ENCODE measurements at regions not wholly inside any gene's neighbourhood (a gene's known extent, or its start where the extent isn't known, plus 50 kb on each side); places are given as distances from the start of the nearest gene placed in this dataset.

DNA sequence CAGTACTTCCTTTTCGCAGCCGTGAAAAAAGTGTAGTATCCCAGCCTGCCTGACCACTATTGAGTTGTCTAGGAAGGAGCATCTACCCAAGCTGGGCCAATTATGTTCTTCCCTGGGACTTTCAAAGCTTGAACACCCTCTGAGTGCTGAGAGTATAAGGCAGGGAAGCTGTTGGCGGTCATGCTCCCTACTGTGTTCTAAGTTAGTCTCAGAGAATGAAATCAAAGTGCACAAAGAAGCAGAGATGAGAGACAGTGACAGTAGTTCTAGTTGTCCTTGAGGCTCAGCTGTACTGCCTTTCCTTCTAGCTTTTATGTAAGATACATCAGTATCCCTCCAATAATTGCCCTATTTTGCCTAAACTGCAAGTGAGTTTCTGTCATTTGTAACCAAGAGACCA is 427.1 kb upstream of the SEL1L start:
- Histone ChIP-seq H3K27me3 (no peaks in the 10 kb centered on the region), H3K27ac (no peak overlapping the region), H3K36me3 (no peaks in the 10 kb centered on the region), H3K9me3 (no peaks in the 10 kb centered on the region), H3K4me1 (no peaks in the 10 kb centered on the region), H3K4me3 (no peak overlapping the region)
- intact Hi-C loops (cut with DNase I), result no loop called here
- ATAC-seq, result no peak
- DNase-seq, result no peak
- WGBS (ENCODE audit: insufficient coverage, low coverage, low lambda C conversion rate, missing lambda C conversion rate), result 73% methylated on average over 3 of the region's 3 CpGs
- TF ChIP-seq, protein P1, sequence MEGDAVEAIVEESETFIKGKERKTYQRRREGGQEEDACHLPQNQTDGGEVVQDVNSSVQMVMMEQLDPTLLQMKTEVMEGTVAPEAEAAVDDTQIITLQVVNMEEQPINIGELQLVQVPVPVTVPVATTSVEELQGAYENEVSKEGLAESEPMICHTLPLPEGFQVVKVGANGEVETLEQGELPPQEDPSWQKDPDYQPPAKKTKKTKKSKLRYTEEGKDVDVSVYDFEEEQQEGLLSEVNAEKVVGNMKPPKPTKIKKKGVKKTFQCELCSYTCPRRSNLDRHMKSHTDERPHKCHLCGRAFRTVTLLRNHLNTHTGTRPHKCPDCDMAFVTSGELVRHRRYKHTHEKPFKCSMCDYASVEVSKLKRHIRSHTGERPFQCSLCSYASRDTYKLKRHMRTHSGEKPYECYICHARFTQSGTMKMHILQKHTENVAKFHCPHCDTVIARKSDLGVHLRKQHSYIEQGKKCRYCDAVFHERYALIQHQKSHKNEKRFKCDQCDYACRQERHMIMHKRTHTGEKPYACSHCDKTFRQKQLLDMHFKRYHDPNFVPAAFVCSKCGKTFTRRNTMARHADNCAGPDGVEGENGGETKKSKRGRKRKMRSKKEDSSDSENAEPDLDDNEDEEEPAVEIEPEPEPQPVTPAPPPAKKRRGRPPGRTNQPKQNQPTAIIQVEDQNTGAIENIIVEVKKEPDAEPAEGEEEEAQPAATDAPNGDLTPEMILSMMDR (IDR thresholded peaks at IDR 0.05), result no peak
- no peak for TF ChIP-seq POLR2A (IDR thresholded peaks at IDR 0.05)

DNA sequence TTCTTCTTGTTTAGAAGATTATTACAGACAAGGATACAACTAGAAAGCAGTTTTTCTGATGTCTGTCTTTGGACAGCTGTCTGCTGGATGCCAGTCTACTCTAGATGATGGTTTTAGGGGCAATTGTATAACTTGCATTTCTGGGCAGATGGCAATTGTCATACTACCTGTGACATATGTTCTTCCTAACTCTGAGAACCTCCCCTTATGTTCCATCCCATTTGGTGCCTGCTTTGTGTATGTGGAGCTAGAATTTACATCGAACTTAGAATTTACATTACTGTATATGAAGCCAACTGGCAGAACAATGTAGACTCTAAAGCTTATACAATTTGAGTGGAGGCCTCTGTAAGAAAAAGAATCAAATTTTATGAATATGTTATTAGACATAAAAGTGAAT is 430.2 kb upstream of the SEL1L start:
- no peaks in the 10 kb centered on the region for H3K27me3 ChIP-seq
- no peaks in the 10 kb centered on the region for H3K36me3 ChIP-seq
- no peak for DNase-seq
- intact Hi-C loops (cut with DNase I), result no loop called here
- no peak for ATAC-seq
- no peak for TF ChIP-seq POLR2A (IDR thresholded peaks at IDR 0.05)
- TF ChIP-seq, protein P1 (IDR thresholded peaks at IDR 0.05), result no peak
- H3K9me3 ChIP-seq, result no peaks in the 10 kb centered on the region
- no peak overlapping the region for H3K27ac ChIP-seq
- WGBS (ENCODE audit: insufficient coverage, low coverage, low lambda C conversion rate, missing lambda C conversion rate), result 38% methylated on average over 1 of the region's 1 CpG
- H3K4me3 ChIP-seq, result no peak overlapping the region
- no peaks in the 10 kb centered on the region for H3K4me1 ChIP-seq

DNA sequence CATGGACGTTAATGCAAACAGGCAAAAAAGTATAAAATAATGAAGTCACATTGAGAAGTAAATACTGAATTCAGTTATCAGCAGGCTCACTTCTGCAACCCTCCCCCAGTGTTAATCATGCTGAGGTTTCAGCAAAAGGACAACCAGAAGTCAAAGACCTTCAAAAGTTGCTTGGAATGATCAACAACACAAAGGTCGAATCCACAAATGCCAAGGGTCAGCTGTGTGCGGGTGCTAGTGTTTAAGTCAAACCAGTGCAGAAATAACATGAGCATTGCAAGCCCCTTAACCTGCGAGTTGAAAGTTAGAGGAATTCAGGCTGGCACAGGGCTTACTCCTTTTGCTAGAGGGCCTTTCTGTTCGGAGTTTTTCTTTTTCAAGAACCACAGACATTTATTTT is 436.7 kb upstream of the SEL1L start:
- Histone ChIP-seq H3K36me3 (no peaks in the 10 kb centered on the region), H3K27ac (no peak overlapping the region), H3K9me3 (no peaks in the 10 kb centered on the region), H3K4me3 (no peak overlapping the region), H3K4me1 (no peaks in the 10 kb centered on the region), H3K27me3 (no peaks in the 10 kb centered on the region)
- intact Hi-C loops (cut with DNase I), result no loop called here
- 40% methylated on average over 5 of the region's 5 CpGs for WGBS (ENCODE audit: insufficient coverage, low coverage, low lambda C conversion rate, missing lambda C conversion rate)
- no peak for TF ChIP-seq POLR2A (IDR thresholded peaks at IDR 0.05)
- TF ChIP-seq, protein P1 (IDR thresholded peaks at IDR 0.05), result no peak
- ATAC-seq (peak in 1 of 4 donors; percentile 65), DNase-seq (no peak)

DNA sequence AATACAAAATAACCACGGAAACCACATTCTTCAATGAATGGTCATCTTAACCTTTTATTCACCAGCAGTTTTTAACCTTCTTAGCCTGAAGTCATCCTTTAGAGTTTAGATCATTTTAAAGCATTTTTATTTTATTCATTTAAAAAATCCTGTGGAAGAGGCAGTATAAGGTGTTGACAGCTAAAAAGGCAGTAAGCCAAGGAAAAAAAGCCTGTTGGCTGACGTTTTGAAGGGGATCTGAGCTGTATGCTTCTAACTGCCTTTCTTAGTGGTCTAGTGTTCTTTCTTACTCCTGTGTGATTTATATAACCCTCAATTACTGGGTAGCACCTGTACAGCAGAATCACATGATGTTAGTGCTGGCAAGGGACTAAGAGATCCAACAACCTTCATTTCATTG is 438.3 kb upstream of the SEL1L start:
- no peak for DNase-seq
- WGBS (ENCODE audit: insufficient coverage, low coverage, low lambda C conversion rate, missing lambda C conversion rate), result 47% methylated on average over 2 of the region's 2 CpGs
- no peak for ATAC-seq
- Histone ChIP-seq H3K9me3 (no peaks in the 10 kb centered on the region), H3K4me3 (no peak overlapping the region), H3K36me3 (no peaks in the 10 kb centered on the region), H3K27ac (no peak overlapping the region), H3K4me1 (no peaks in the 10 kb centered on the region), H3K27me3 (no peaks in the 10 kb centered on the region)
- TF ChIP-seq POLR2A (IDR thresholded peaks at IDR 0.05), result no peak
- TF ChIP-seq, protein P1 (IDR thresholded peaks at IDR 0.05), result no peak
- intact Hi-C loops (cut with DNase I), result no loop called here

DNA sequence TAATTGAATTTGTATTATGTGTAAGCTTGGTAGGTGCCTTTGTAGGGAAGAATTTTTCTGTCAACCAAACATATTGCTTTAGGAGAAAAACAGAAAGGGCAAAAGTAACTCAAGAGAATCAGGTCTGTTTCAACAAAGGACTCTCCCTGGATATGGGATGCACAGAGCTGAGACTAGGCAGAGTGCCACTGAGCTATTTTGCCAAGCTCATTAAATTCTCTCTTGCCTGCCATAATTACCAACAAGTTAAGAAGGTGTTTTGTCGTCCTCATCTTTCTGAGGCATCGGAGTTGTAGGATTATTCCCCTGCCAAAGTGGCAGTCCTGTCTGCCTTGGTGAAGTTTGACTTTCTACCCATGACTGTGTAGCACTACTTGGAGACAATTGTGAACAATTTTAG is 438.9 kb upstream of the SEL1L start:
- Histone ChIP-seq H3K4me3 (no peak overlapping the region), H3K27ac (no peak overlapping the region), H3K9me3 (no peaks in the 10 kb centered on the region), H3K4me1 (no peaks in the 10 kb centered on the region), H3K27me3 (no peaks in the 10 kb centered on the region), H3K36me3 (no peaks in the 10 kb centered on the region)
- no peak for ATAC-seq
- TF ChIP-seq, protein P1 (IDR thresholded peaks at IDR 0.05), result no peak
- TF ChIP-seq POLR2A (IDR thresholded peaks at IDR 0.05), result no peak
- DNase-seq, result no peak
- WGBS (ENCODE audit: insufficient coverage, low coverage, low lambda C conversion rate, missing lambda C conversion rate), result 60% methylated on average over 2 of the region's 2 CpGs
- intact Hi-C loops (cut with DNase I), result no loop called here
